WTC11 (cell line): ENCODE measurements at regions not wholly inside any gene's neighbourhood (a gene's known extent, or its start where the extent isn't known, plus 50 kb on each side); places are given as distances from the start of the nearest gene placed in this dataset.

Experiments used
- ATAC-seq: fragments of 200-7000 bp; cut with Tn5 transposase; 2 replicates; pipeline ENCODE4 v1.10.0; 2021; ENCODE audit warnings: mild to moderate bottlenecking, moderate library complexity
- CTCF ChIA-PET: fragments of 300-600 bp; sonication (Branson Sonifier 250); formaldehyde crosslinking; loops from one replicate; lab custom pipeline; 2021; ENCODE audit warnings: antibody characterized with exemption; lab: Charles Lee
- POLR2A ChIA-PET: fragments of 350-600 bp; sonication (Branson Sonifier 250); formaldehyde crosslinking; loops from one replicate; lab custom pipeline; 2021; ENCODE audit warnings: antibody characterized with exemption; lab: Charles Lee
- DNase-seq: peaks from one replicate; pipeline ENCODE4 v3.0.0; 2021; ENCODE audit warnings: low spot score
- H3K27ac Mint-ChIP-seq: 2 replicates; pipeline ENCODE4 v1.8.0; 2021; ENCODE audit warnings: mixed read lengths
- H3K27me3 Mint-ChIP-seq: 2 replicates; pipeline ENCODE4 v1.8.0; 2021; ENCODE audit warnings: low read depth, mild to moderate bottlenecking, moderate library complexity, mixed read lengths
- H3K36me3 Mint-ChIP-seq: 2 replicates; pipeline ENCODE4 v1.8.0; 2021; ENCODE audit warnings: mixed read lengths
- H3K4me1 Mint-ChIP-seq: 2 replicates; pipeline ENCODE4 v1.8.0; 2022; ENCODE audit warnings: mixed read lengths
- H3K4me3 Mint-ChIP-seq: 2 replicates; pipeline ENCODE4 v1.8.0; 2021; ENCODE audit warnings: mild to moderate bottlenecking, moderate library complexity, mixed read lengths
- H3K9me3 Mint-ChIP-seq: 2 replicates; pipeline ENCODE4 v1.8.0; 2021; ENCODE audit warnings: mixed read lengths
- AFF4 ChIP-seq: sonication (generic); formaldehyde crosslinking; IDR thresholded peaks from 2 replicates; pipeline ENCODE4 v1.8.1; 2023; ENCODE audit warnings: mild to moderate bottlenecking, missing genetic modification reagents, borderline replicate concordance
- ATF2 ChIP-seq: sonication (generic); formaldehyde crosslinking; IDR thresholded peaks from 2 replicates; pipeline ENCODE4 v1.8.1; 2022; ENCODE audit warnings: low read depth, missing genetic modification reagents, borderline replicate concordance
- ATF3 ChIP-seq: sonication (generic); formaldehyde crosslinking; conservative IDR thresholded peaks from 2 replicates; pipeline ENCODE4 v1.8.1; 2022; ENCODE audit warnings: mild to moderate bottlenecking, missing genetic modification reagents
- ATF6 ChIP-seq: sonication (generic); formaldehyde crosslinking; IDR thresholded peaks from 2 replicates; pipeline ENCODE4 v1.8.1; 2023; ENCODE audit warnings: mild to moderate bottlenecking, missing genetic modification reagents
- CBFB ChIP-seq: sonication (generic); formaldehyde crosslinking; IDR thresholded peaks from 2 replicates; pipeline ENCODE4 v1.8.1; 2022; ENCODE audit warnings: mild to moderate bottlenecking, low read depth, missing genetic modification reagents
- GTF2I ChIP-seq: fragments of 250-450 bp; sonication (Bioruptor Pico); conservative IDR thresholded peaks from 2 replicates; pipeline ENCODE4 v1.4.0; 2021; ENCODE audit warnings: mild to moderate bottlenecking
- MAX ChIP-seq: sonication (generic); formaldehyde crosslinking; IDR thresholded peaks from 2 replicates; pipeline ENCODE4 v1.8.0; 2022; ENCODE audit warnings: mild to moderate bottlenecking, missing genetic modification reagents
- NFATC4 ChIP-seq: fragments of 250-450 bp; sonication (Bioruptor Pico); IDR thresholded peaks from 2 replicates; pipeline ENCODE4 v1.9.0; 2021; ENCODE audit warnings: mild to moderate bottlenecking
- OVOL2 ChIP-seq: fragments of 250-450 bp; sonication (Bioruptor Pico); IDR thresholded peaks from 2 replicates; pipeline ENCODE4 v1.9.0; 2021; ENCODE audit warnings: mild to moderate bottlenecking, borderline replicate concordance
- STAT6 ChIP-seq: sonication (generic); formaldehyde crosslinking; conservative IDR thresholded peaks from 2 replicates; pipeline ENCODE4 v1.8.1; 2023; ENCODE audit warnings: mild to moderate bottlenecking, low read depth, missing genetic modification reagents, moderate library complexity
- TEAD4 ChIP-seq: sonication (generic); formaldehyde crosslinking; IDR thresholded peaks from 2 replicates; pipeline ENCODE4 v1.8.0; 2022; ENCODE audit warnings: mild to moderate bottlenecking, missing genetic modification reagents
- ZNF232 ChIP-seq: sonication (generic); formaldehyde crosslinking; IDR thresholded peaks from 2 replicates; pipeline ENCODE4 v1.8.0; 2022; ENCODE audit warnings: mild to moderate bottlenecking, missing genetic modification reagents
- ZNF317 ChIP-seq: sonication (generic); formaldehyde crosslinking; IDR thresholded peaks from 2 replicates; pipeline ENCODE4 v1.8.1; 2023; ENCODE audit warnings: low read depth, mild to moderate bottlenecking, moderate library complexity, missing genetic modification reagents, borderline replicate concordance
- ZNF532 ChIP-seq: fragments of 250-450 bp; sonication (Bioruptor Pico); IDR thresholded peaks from 2 replicates; pipeline ENCODE4 v1.9.0; 2021; ENCODE audit warnings: mild to moderate bottlenecking, borderline replicate concordance

GRCh38 chr10:62460393-62460792 lies 86.2 kb downstream of the ZNF365 start:
- Mint-ChIP-seq H3K36me3 (no peaks in the 10 kb centered on the region), H3K4me1 (no peaks in the 10 kb centered on the region), H3K27ac (no peak overlapping the region), H3K27me3 (no peaks in the 10 kb centered on the region), H3K9me3 (no peaks in the 10 kb centered on the region), H3K4me3 (no peak overlapping the region)
- ChIA-PET POLR2A (no interaction called here), CTCF (no interaction called here)
- ATAC-seq (no peak), DNase-seq (no peak)
- no peak for TF ChIP-seq NFATC4 (CRISPR knock-in tag)
- no peak for TF ChIP-seq ATF3 (CRISPR knock-in tag)
- TF ChIP-seq ZNF317 (CRISPR knock-in tag), result no peak
- no peak for TF ChIP-seq OVOL2 (CRISPR knock-in tag)
- TF ChIP-seq GTF2I (CRISPR knock-in tag), result no peak
- no peak for TF ChIP-seq TEAD4 (CRISPR knock-in tag)
- TF ChIP-seq MAX (CRISPR knock-in tag), result no peak

GRCh38 chr10:62461120-62461519 lies 87.0 kb downstream of the ZNF365 start:
- ATAC-seq (no peak), DNase-seq (no peak)
- TF ChIP-seq ZNF232 (no peak), STAT6 (CRISPR knock-in tag) (no peak), AFF4 (CRISPR knock-in tag) (no peak), TEAD4 (CRISPR knock-in tag) (no peak), ATF6 (CRISPR knock-in tag) (no peak), CBFB (CRISPR knock-in tag) (no peak), ZNF532 (no peak), ATF2 (no peak)
- CTCF ChIA-PET, result no interaction called here
- H3K36me3 Mint-ChIP-seq, result no peaks in the 10 kb centered on the region
- no peaks in the 10 kb centered on the region for H3K9me3 Mint-ChIP-seq
- no peak overlapping the region for H3K27ac Mint-ChIP-seq
- no peaks in the 10 kb centered on the region for H3K4me1 Mint-ChIP-seq
- H3K4me3 Mint-ChIP-seq, result no peak overlapping the region
- POLR2A ChIA-PET, result no interaction called here
- H3K27me3 Mint-ChIP-seq, result no peaks in the 10 kb centered on the region
